ENCODE measurements at regions not wholly inside any gene's neighbourhood (a gene's known extent, or its start where the extent isn't known, plus 50 kb on each side); places are given as distances from the start of the nearest gene placed in this dataset.

DNA sequence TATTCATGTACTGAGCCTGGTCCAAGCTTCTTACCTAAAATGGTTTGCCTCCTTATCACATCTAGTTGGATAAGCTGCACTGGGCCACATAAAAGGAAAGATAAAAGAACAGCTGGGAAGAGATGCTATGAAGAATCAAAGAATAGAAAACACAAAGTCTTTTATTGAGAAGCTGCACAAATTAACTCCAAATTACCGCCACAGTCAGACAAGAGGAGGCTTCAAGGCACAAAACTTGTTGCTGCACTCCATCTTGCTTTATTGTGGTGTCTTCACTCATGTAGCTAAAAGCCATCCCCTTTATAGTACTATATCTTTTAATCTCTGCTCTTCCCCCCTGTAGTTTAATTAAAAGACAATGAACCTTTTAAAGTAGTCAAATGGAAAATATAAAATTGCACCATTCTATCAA is 330.6 kb upstream of the PMFBP1 start:
- no peak for DNase-seq (ENCODE audit: low read depth)

DNA sequence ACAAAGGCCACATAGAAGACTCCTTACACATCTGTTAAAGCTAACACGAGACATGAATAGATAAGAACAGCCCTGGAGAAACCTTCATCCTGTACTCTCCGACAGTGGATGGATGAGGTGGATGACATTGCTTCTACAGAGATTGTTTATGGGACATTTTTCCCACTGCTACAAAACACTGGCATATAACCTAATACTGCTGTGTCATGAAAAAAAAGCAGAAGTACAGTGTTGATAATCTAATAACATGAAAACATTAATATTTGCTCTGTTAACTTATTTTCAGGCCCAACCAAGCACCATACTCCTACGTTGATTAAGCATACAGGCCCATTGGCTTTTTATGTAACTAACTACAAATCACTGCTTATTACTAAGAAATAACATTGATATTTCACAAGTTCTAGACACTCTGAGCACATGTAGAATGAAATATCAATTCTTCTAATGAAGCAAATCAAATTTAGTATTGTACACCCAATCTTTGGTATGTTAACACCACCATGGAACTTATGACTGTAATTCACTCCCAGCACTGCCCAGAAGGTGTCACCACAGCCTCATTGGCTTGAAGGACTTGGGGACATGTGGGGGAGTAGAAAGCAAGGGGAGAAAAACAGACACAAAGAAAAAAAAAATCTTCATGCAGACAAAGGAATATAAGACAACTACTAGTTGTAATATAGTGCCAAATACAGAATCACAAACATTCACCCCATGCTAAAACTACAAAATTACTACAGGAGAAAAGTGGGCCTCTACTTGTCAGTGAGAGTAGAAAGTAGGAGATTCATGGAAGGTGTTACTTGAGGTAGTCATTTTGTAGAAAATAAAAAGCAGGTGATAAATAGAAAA is 330.0 kb upstream of the PMFBP1 start:
- DNase-seq (ENCODE audit: low read depth) = peak; percentile 21

DNA sequence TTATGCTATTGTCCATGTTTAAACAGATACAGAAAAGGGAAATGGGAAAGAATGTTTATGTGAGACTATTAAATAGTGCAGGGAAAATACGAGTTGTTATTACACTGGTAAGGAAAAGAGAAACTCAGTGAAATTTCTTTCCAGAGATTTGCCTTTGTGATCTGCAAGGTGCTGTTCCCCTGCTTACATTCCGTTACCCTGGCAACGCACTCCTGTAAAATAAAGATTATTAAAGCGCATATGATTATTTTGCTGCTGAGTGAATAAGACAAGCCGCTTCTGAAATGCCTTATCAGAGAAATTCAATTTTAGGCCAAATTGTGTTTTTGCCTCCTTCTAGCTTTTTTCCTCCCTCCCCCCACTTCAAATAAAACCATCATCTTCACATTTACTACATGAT is 328.6 kb upstream of the PMFBP1 start:
- DNase-seq (ENCODE audit: low read depth) = no peak

DNA sequence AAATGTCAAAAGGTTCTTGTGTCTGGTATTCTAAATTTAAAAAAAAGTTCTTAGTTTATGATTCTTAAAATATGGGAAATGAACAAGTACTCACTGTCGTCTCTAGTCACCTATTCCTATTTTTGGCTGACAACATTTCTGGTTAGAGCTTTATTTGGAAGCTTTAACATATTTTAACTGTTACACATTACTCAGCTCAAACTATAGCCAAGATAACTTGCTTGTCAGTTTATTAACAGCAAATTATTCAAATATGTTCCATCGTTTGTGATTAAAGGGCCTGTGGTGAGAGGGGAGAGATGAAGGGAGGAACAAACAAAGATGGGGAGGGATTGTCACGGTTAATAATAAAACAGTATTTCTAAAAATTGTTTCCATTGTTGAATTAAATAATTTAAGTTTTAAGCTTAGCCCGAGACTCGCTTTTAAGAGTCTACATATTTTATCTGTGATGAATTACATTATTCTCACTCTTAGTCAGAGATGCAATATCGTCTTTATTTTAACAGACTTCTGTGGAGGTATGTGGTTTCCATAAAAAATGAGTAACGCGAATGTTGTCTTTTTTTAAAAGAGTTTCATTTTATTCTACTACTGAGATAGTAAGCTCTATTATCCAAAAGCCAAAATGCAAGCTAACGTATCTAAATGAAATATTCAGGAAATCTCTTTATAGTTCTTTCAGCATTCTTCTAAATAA is 321.9 kb upstream of the PMFBP1 start:
- no peak for DNase-seq (ENCODE audit: low read depth)

DNA sequence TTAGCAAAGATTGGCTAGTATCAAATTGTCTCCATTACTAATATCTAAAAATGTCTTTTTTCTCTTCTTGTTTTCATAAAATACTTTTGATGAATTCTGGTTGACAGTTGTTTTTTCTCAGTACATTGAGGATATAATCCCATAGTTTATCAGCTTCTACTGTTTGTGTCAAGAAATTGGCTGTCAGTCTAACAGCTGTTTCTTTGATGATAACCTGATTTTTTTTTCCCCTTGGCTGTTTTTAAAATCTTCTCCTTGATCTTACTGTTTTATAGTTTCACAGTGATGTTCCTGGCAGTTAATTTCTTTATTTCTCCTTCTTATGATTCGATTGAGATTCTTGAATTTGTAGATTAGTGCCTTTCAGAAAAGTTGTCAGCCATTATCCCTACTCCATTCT is 315.3 kb upstream of the PMFBP1 start:
- no peak for DNase-seq (ENCODE audit: low read depth)

DNA sequence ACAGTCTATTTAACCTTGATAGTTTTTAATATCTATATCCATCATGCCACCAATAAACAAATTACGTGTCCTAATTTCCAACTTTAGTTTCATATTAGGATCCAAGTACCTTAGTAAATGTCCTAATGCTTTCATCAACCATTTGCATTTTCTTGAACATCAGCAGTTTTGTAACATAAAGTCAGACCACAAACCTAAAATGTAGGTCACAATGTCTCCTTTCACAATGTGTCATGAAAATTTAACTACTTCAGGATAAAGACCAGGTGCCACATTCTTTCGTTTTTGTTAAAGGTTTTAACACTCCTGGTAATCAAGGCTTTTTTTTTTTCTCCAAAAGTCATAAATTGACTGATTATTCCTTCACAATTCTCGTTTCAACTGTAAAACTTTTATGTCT is 310.7 kb upstream of the PMFBP1 start:
- no peak for DNase-seq (ENCODE audit: low read depth)

DNA sequence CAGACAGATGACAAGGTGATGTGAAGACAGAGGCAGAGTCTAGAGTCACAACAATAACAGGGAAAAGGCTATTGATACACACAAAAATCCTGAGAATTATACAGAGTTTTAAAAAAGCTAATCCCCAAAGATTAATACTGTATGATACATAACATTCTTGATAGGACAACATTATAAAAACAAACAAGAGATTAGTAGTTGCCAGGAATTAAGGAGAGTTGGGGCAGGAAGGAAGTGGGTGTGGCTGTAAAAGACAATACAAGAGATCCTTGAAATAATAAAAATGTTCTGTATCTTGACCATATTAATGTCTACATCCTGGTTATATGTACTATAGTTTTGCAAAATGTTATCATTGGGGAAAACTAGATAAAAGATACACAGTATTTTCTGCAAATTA is 309.5 kb upstream of the PMFBP1 start:
- DNase-seq (ENCODE audit: low read depth) = no peak

DNA sequence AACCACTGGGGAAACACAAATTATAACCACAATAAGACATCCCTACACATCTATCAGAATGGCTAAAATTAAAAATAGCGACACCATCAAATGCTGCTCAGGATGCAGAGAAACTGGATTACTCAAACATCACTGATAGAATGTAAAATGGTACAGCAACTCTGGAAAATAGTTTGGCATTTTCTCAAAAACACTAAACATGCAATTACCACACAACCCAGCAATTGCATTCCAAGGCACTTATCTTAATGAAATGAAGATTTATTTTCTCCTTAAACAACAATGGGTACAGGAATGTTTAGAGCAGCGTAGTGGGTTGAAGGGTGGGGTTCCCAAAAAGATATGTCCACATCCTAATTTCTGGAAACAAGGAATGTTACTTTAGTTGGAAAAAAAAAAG is 309.0 kb upstream of the PMFBP1 start:
- no peak for DNase-seq (ENCODE audit: low read depth)

DNA sequence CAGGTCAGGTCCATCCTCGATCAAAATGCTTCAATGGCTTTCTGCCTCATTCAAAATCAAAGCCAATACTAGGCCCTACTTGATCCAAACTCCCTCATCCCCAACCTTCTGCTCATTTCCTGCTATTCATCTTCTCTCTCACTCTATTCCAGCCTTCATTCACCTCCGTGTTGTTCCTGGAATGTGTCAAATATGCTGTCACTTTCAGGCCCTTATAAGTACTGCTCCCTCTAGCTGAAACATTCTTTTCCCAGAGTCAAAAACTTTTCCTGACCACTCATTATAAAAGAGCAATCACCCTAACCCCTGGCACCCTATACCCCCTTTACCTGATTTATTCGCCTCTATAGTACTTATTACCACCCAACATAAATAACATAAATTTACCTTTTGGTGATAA is 303.7 kb upstream of the PMFBP1 start:
- DNase-seq (ENCODE audit: low read depth) = no peak

DNA sequence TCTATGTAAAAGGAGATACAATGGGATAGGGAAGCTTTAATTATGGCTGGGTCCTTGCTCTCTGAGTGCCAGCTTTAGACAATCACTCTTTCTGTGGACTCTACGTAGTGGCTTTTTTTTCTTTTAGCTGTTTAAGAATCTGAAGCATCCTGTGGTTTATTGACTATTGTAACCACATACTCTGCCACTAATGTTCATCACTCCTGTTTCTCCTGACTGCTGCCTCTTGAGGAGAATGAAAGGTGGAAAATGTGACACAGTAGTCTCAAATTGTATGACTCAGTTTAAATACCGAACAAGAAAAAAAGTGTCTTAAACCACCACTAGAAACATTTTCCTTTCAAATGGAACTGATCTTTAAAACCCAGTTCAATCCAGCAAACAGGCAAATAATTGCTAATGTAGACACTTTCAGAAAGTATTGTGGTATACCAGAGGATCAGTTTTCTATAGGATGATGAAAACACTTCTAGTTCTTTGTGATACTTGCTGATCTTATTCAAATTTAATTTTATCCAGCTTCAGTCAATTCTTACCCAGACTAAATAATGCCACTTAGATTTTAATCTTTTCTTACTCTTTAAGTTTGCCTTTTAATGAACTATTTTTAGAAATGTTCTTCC is 302.7 kb upstream of the PMFBP1 start:
- no peak for DNase-seq (ENCODE audit: low read depth)

DNA sequence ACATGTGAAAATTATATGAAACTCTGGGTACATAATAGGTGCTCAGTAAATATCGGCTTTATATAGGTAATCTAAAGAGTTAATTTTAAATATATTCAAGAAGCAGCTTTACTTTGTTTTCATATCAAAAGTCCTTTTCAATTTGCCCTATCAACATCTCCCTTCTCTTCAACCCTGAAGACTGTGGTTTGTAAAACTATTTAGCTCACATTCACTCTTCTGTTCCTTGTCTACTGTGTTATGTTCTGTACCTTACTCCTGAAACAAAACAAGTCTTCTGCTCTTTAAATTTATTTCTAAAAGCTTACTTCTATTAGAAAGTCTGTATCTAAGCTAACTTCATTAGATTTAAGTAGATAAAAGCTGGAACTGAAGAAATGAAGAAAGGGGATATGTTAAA is 301.7 kb upstream of the PMFBP1 start:
- no peak for DNase-seq (ENCODE audit: low read depth)

DNA sequence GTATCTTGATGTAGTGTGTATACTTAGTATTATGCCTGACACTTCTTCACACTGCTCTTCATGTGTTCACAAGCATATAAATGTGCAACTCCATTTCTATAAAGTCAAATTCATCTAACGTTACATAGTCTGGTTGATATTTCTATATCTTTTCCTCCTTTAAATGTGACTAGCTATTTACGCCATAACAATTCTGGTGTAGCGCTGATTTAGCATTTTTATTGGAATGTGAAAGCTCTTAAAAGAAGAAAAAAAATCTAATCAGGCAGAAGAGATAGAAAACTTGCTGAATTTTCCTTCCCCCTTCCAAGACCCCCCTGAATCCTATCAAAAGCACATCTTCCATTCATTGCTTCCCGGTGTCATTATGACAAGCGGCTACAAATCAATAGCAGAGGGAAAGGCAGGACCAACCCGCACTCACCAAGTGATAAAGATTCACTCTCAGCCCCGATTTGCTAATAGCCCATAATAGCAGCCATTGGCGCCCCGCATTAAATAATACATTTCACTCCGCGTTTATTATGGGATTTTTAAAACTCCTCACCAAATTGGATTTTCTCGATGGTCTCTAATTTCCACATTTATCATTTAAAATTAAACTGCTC is 299.5 kb upstream of the PMFBP1 start:
- DNase-seq (ENCODE audit: low read depth) = no peak

DNA sequence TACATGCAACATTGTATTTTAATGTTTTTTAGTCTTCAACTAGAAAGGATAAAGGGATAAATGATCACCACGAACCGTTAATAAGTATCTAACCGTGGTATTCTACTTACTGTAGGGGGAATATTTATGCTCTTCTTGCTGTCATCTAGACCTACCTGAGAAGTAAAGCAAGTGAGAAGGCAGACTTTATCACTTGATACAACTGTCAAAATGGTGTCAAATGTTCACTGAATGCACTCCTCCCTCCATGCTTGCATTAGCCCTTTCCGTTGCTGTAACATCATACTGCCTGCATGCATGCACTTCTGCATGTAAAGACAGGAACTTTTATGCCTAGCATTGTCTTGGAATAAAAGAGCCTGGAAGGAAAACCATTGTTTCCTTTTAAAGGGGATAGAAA is 298.6 kb upstream of the PMFBP1 start:
- no peak for DNase-seq (ENCODE audit: low read depth)

DNA sequence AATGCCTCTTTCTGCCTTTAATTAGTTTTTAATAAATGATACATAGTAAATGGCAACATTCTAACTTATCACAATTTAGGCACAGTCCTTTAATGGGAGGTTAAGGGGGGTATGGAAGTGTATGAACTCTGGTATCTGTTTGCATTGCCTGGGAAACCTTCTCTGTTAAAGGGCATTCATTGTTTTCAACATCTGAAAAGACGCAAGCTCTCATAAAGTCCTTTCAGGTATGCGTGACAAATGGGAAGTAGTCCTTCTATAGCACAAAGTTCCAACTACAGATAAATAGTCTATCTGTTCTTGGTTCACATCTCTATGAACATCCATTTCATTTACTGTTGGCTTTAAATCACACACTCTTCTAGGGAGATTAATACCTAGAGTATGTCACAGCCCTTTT is 298.0 kb upstream of the PMFBP1 start:
- no peak for DNase-seq (ENCODE audit: low read depth)

DNA sequence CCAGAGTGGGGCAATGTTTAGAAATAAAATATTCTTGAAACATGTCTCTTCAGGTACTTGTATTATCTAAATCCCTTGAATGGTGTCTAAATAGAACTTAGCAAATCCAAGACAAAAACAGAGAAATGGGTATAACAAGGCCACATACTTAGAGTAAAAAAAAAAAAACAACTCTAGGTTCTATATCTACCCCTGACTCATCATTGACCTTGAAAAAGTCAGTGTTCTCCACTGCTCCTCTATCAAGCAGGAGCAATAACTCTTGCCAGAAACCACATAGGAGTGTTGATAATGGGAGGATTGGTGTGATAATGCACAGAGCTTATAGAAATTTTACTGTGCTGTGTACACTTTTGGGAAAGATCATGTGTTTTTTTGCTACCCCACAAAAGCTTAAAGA is 296.6 kb upstream of the PMFBP1 start:
- no peak for DNase-seq (ENCODE audit: low read depth)

DNA sequence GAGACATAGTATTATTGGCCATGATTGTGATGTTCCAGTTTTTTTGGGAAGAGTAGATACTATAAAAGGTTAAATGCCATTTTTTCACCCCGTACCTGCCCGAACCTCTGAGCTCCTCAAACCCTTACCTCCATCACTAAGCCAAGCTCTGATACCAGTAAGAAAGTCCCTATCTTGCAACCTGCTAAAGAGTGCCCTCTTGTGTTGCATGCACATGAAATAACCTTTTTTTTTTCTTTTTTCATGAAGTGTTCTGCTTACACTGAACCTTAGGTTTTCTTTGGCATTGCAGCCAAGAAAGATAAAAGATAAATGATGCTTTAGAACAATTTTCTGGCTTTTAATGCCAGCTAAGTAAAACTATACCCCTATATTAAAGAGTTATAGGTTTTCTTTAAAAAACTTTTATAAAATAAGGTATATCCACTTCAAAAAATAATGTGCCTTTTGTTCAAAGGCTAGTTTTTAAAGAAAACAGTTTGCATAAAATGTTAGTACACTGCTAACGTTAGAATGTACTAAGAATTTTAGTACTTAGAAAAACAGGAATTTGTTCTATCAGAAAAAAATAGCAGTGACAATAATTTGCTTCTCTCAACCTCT is 295.3 kb upstream of the PMFBP1 start:
- no peak for DNase-seq (ENCODE audit: low read depth)

DNA sequence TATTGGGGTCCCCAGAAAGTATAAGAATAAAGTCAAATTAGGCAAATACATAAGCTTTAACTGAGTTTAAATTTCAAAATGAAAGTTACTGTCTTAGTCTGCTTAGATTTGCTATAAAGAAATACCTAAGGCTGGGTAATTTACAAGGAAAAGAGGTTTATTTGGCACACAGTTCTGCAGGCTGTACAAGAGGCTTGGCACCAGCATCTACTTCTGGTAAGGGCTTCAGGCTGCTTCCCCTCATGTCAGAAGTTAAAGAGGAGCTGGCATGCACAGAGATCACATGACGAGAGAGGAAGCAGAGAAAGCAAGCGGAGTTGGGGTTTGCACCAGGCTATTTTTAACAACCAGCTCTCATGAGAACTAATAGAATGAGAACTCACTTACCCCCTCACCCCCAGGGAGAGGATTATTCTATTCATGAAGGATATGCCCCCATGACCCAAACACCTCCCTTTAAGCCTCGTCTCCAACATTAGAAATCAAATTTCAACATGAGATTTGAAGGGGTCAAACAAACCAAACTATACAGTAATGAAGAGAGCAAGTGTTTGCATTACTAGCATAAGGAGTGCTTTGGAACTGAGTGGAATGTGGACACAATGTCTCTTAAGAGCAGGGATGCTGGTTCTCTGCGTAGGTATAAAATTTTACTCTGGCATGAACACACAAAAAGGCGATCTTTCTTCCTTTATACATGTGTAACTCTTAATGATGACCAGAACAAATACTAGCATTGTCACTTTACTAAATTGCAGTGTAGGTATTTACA is 292.8 kb upstream of the PMFBP1 start:
- no peak for DNase-seq (ENCODE audit: low read depth)

DNA sequence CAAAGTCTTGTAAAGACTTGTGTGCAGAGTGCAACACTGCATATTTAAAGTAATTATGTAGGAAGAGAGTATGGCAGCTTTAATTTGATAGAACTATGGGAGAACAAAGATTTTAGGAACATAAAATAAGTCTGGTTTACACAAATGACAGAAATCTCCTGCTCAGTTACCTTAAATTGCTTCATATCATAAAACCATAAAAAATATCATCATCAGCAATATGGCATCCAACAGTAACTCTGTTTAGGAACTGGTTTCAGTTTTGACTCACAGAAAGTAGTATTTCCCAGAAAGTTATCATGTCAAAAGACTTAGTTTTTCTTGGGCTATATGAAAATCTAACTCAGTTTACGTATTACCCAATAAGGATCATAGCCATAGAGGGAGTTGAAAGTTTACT is 292.1 kb upstream of the PMFBP1 start:
- no peak for DNase-seq (ENCODE audit: low read depth)

DNA sequence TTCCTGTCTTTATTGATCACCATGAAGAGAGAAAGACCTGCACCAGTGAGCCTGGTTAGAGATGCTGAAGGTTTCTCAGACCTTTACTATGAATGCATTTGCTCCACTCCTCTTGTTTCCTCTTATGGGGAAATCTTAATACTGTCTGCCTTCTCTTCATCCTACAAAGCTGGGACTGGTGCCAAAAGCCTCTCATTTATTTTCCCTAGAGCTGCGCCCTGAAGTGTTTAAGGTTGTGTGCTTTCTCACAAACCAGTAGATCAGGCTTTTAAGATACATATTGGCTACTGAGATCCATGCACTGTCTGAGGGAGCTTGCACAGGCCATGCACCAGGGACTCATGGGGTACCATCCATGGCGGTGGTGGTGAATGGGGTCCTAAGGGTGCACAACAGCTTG is 286.1 kb upstream of the PMFBP1 start:
- DNase-seq (ENCODE audit: low read depth) = no peak

DNA sequence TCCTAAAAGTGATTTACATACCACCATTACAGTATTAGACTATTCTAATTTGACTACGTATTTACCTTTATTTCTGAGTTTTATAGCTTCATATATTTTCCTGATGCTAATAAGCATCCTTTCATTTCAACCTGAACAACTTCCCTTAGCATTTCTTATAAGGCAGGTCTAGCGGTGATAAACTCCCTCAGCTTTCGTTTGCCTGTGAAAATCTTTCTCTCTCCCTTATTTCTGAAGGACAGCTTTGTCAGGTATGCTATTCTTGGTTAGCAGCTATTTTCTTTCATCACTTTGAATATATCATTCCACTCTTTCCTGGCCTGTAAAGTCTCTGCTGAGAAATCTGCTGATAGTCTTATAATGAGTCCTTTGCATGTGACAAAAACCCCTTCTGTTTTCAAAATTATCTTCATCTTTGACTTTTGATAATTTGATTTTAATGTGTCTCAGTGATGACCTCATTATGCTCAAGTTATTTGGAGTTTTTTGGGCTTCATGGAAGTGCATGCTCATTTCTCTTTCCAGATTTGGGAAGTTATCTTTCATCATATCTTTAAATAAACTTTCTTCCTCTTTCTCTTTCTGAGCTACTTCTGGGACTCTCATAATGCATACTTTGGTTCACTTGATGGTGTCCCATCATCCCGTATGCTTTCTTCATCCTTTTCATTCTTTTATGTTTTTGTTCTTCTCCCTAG is 285.4 kb upstream of the PMFBP1 start:
- no peak for DNase-seq (ENCODE audit: low read depth)
